ENCODE measurements at regions not wholly inside any gene's neighbourhood (a gene's known extent, or its start where the extent isn't known, plus 50 kb on each side); places are given as distances from the start of the nearest gene placed in this dataset.
A peak's percentile ranks its signal among the peaks of the same experiment; 100 is the strongest.

DNA sequence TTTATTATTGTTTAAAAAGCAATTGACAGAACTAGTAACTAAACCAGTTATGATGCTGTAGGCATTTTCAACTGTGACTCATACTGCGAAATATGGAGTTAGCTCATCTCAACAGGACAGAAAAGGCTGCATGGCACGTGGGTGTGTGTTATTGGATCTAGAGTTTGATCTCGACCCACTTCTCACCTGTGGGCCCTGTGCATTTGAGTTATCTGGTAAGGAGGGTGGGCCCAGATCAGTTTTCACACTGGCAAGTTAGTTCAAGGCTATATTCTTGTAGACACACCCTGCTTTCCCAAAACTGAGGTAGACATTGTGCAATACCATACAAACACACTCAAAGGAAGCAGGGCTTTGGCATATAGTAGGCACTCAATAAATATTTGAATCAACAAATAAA, 71.3 kb upstream of the PRDX6 start:
- intact Hi-C loops (cut with DNase I, micrococcal nuclease): no loop called here
- Histone ChIP-seq H3K27ac (ENCODE audit: low read depth in 1 of 2, low read length in 2 of 2) (no peak overlapping the region), H3K4me3 (ENCODE audit: low read length) (no peak overlapping the region), H3K9me3 (ENCODE audit: control insufficient read depth in 1 of 2, insufficient read depth in 1 of 2, low read length in 2 of 2) (no peaks in the 10 kb centered on the region), H3K36me3 (ENCODE audit: insufficient read depth, low read length) (no peaks in the 10 kb centered on the region), H3K4me1 (ENCODE audit: insufficient read depth, low read length) (peaks cover 20% of the 10 kb centered on the region), H3K27me3 (ENCODE audit: control insufficient read depth in 1 of 2, insufficient read depth in 2 of 2, low read length in 2 of 2) (no peaks in the 10 kb centered on the region)
- H3K36me3 Mint-ChIP-seq (ENCODE audit: low read depth): peaks cover 4% of the 10 kb centered on the region
- ATAC-seq (ENCODE audit: poor library complexity): no peak
- no peak for DNase-seq
- peaks cover 27% of the 10 kb centered on the region for H3K4me1 Mint-ChIP-seq (ENCODE audit: low read depth)
- CTCF ChIA-PET: no interaction called here
- no peaks in the 10 kb centered on the region for H3K27me3 Mint-ChIP-seq
- H3K4me3 Mint-ChIP-seq: no peak overlapping the region
- H3K9me3 Mint-ChIP-seq: no peaks in the 10 kb centered on the region
- H3K27ac Mint-ChIP-seq: no peak overlapping the region
- POLR2A ChIA-PET: no interaction called here
- TF ChIP-seq, protein P1, sequence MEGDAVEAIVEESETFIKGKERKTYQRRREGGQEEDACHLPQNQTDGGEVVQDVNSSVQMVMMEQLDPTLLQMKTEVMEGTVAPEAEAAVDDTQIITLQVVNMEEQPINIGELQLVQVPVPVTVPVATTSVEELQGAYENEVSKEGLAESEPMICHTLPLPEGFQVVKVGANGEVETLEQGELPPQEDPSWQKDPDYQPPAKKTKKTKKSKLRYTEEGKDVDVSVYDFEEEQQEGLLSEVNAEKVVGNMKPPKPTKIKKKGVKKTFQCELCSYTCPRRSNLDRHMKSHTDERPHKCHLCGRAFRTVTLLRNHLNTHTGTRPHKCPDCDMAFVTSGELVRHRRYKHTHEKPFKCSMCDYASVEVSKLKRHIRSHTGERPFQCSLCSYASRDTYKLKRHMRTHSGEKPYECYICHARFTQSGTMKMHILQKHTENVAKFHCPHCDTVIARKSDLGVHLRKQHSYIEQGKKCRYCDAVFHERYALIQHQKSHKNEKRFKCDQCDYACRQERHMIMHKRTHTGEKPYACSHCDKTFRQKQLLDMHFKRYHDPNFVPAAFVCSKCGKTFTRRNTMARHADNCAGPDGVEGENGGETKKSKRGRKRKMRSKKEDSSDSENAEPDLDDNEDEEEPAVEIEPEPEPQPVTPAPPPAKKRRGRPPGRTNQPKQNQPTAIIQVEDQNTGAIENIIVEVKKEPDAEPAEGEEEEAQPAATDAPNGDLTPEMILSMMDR (IDR thresholded peaks at IDR 0.05): no peak

- ChIA-PET CTCF (interaction anchor here (0.7 kb wide), 1 partner anchor 23 kb away, joined by 4 read pairs; no protein-coding TSS in a partner anchor), POLR2A (no interaction called here)
- H3K4me3 ChIP-seq (ENCODE audit: low read length): no peak overlapping the region
- H3K4me1 ChIP-seq (ENCODE audit: insufficient read depth, low read length): peaks cover 23% of the 10 kb centered on the region
- DNase-seq: peak in 1 of 14 experiments; percentile 23
- H3K27ac Mint-ChIP-seq: peak overlapping the region; percentile 7
- H3K27ac ChIP-seq (ENCODE audit: low read depth in 1 of 2, low read length in 2 of 2): no peak overlapping the region
- ATAC-seq (ENCODE audit: poor library complexity): no peak
- TF ChIP-seq, protein P1 (IDR thresholded peaks at IDR 0.05): no peak
- peaks cover 30% of the 10 kb centered on the region for H3K4me1 Mint-ChIP-seq (ENCODE audit: low read depth)
- H3K27me3 Mint-ChIP-seq: no peaks in the 10 kb centered on the region
- no peaks in the 10 kb centered on the region for H3K9me3 Mint-ChIP-seq
- no peaks in the 10 kb centered on the region for H3K36me3 ChIP-seq (ENCODE audit: insufficient read depth, low read length)
- peak overlapping the region; percentile 79 for H3K4me3 Mint-ChIP-seq
- H3K36me3 Mint-ChIP-seq (ENCODE audit: low read depth): peaks cover 4% of the 10 kb centered on the region
- intact Hi-C loops (cut with DNase I, micrococcal nuclease): no loop called here
- no peaks in the 10 kb centered on the region for H3K27me3 ChIP-seq (ENCODE audit: control insufficient read depth in 1 of 2, insufficient read depth in 2 of 2, low read length in 2 of 2)
- no peaks in the 10 kb centered on the region for H3K9me3 ChIP-seq (ENCODE audit: control insufficient read depth in 1 of 2, insufficient read depth in 1 of 2, low read length in 2 of 2)
Measured at GRCh38 chr1:173406783-173407230, 70.3 kb upstream of the PRDX6 start.

DNA sequence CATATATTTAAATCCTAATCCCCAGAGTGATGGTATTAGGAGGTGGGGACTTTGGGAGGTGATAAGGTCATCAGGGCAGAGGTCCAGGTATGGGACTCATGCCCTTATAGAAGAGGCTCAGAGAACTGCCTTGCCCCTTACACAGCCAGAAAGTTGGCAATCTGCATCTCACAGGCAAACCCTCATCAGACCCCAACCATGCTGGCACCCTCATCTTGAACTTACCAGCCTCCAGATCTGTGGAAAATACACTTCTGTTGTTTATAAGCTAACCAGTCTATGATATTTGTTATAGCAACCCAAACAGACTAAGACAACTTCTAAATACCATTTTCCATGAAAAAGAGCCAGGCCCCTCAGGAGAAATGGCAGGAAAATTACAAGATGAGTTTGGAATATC, 69.3 kb upstream of the PRDX6 start:
- Histone ChIP-seq H3K9me3 (ENCODE audit: control insufficient read depth in 1 of 2, insufficient read depth in 1 of 2, low read length in 2 of 2) (no peaks in the 10 kb centered on the region), H3K36me3 (ENCODE audit: insufficient read depth, low read length) (no peaks in the 10 kb centered on the region), H3K4me3 (ENCODE audit: low read length) (no peak overlapping the region), H3K27me3 (ENCODE audit: control insufficient read depth in 1 of 2, insufficient read depth in 2 of 2, low read length in 2 of 2) (no peaks in the 10 kb centered on the region), H3K27ac (ENCODE audit: low read depth in 1 of 2, low read length in 2 of 2) (no peak overlapping the region), H3K4me1 (ENCODE audit: insufficient read depth, low read length) (peaks cover 23% of the 10 kb centered on the region)
- TF ChIP-seq, protein P1 (IDR thresholded peaks at IDR 0.05): no peak
- ATAC-seq (ENCODE audit: poor library complexity): no peak
- H3K27ac Mint-ChIP-seq: no peak overlapping the region
- no peaks in the 10 kb centered on the region for H3K27me3 Mint-ChIP-seq
- H3K36me3 Mint-ChIP-seq (ENCODE audit: low read depth): peaks cover 4% of the 10 kb centered on the region
- POLR2A ChIA-PET: no interaction called here
- intact Hi-C loops (cut with DNase I, micrococcal nuclease): no loop called here
- no peak for DNase-seq
- H3K4me1 Mint-ChIP-seq (ENCODE audit: low read depth): peaks cover 35% of the 10 kb centered on the region
- no peaks in the 10 kb centered on the region for H3K9me3 Mint-ChIP-seq
- no peak overlapping the region for H3K4me3 Mint-ChIP-seq
- CTCF ChIA-PET: no interaction called here
